ENCODE measurements at regions not wholly inside any gene's neighbourhood (a gene's known extent, or its start where the extent isn't known, plus 50 kb on each side); places are given as distances from the start of the nearest gene placed in this dataset.

GRCh38 chr6:37569317-37569716, 69.6 kb upstream of the CCDC167 start:
- TF ChIP-seq CTCF (IDR thresholded peaks at IDR 0.05; ENCODE audit: low read depth, low read length) (no peak), POLR2A (IDR thresholded peaks at IDR 0.05; ENCODE audit: extremely low read depth, insufficient read length) (no peak)

All from NB4 (cell line).